Endodermal cell (in vitro differentiated cells): ENCODE measurements at regions not wholly inside any gene's neighbourhood (a gene's known extent, or its start where the extent isn't known, plus 50 kb on each side); places are given as distances from the start of the nearest gene placed in this dataset.

Source experiments
- DNase-seq: peaks from one replicate; pipeline ENCODE4 v3.0.0-alpha.2; 2017
- H3K27ac ChIP-seq: 2 replicates; pipeline ENCODE4 v1.5.1; 2013; ENCODE audit warnings: mild to moderate bottlenecking, low read depth, low read length, moderate library complexity
- H3K27me3 ChIP-seq: 2 replicates; pipeline ENCODE4 v1.6.1; 2013; ENCODE audit warnings: mild to moderate bottlenecking, low read length, moderate library complexity; ENCODE audit not compliant: insufficient read depth, control insufficient read depth, poor library complexity, severe bottlenecking
- H3K36me3 ChIP-seq: 2 replicates; pipeline ENCODE4 v1.7.0; 2013; ENCODE audit warnings: mild to moderate bottlenecking, low read length, moderate library complexity; ENCODE audit not compliant: control insufficient read depth, insufficient read depth
- H3K4me1 ChIP-seq: one replicate; pipeline ENCODE4 v1.7.0; 2013; ENCODE audit warnings: low read length; ENCODE audit not compliant: control insufficient read depth, insufficient read depth
- H3K4me3 ChIP-seq: 2 replicates; pipeline ENCODE4 v1.5.1; 2013; ENCODE audit warnings: mild to moderate bottlenecking, low read length, moderate library complexity
- H3K9ac ChIP-seq: 2 replicates; pipeline ENCODE4 v1.6.1; 2013; ENCODE audit warnings: mild to moderate bottlenecking, low read length, moderate library complexity; ENCODE audit not compliant: poor library complexity, severe bottlenecking; ENCODE audit errors: extremely low read depth
- H3K9me3 ChIP-seq: 2 replicates; pipeline ENCODE4 v1.6.1; 2013; ENCODE audit warnings: mild to moderate bottlenecking, low read length, moderate library complexity; ENCODE audit not compliant: control insufficient read depth
- H3K27ac Mint-ChIP-seq: 2 replicates; pipeline ENCODE4 v1.8.0; 2020; ENCODE audit warnings: mixed read lengths
- H3K27me3 Mint-ChIP-seq: 2 replicates; pipeline ENCODE4 v1.8.0; 2021; ENCODE audit warnings: mild to moderate bottlenecking, mixed read lengths; ENCODE audit not compliant: insufficient read depth
- H3K36me3 Mint-ChIP-seq: 2 replicates; pipeline ENCODE4 v1.8.0; 2020; ENCODE audit warnings: low read depth, mixed read lengths
- H3K4me1 Mint-ChIP-seq: 2 replicates; pipeline ENCODE4 v1.8.0; 2020; ENCODE audit warnings: mixed read lengths
- H3K4me3 Mint-ChIP-seq: 2 replicates; pipeline ENCODE4 v1.8.0; 2020; ENCODE audit warnings: mild to moderate bottlenecking, moderate library complexity, mixed read lengths
- H3K9me3 Mint-ChIP-seq: 2 replicates; pipeline ENCODE4 v1.8.0; 2020; ENCODE audit warnings: mild to moderate bottlenecking, mixed read lengths
- WGBS, 2 experiments: methylation state at CpG; one replicate each; pipeline versions ENCODE4 v1.1.5 to v1.1.7; 2013; ENCODE audit warnings: missing lambda C conversion rate in 2 of 2, mixed read lengths in 1 of 2; ENCODE audit not compliant: insufficient coverage in 1 of 2, insufficient read length in 1 of 2; 5-methylcytosine and 5-hydroxymethylcytosine counted together
- TF ChIP-seq, protein P1 (sequence below): fragments of 200-600 bp; sonication (generic); conservative IDR thresholded peaks from 2 replicates; pipeline ENCODE4 v1.5.0; 2021; ENCODE audit warnings: antibody characterized with exemption, mild to moderate bottlenecking

DNA sequence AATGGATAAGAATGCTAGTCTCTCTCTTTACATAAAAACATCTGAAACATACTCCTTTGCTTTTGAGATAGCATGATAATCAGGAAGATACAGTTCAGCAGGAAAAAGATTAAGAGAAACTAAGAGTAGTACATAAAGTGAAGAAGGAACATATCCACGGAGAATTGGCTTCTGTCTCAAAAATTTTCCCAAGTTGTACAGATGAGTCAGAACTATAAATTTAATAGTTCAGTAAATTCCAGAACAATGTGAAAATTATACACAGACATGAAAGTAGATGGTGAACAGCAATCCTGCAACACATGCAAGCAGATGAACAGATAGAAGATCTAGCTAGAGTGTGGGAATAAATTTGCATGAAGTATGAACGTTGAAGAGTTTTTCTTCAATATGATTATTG is 691.4 kb upstream of the RIOK2 start:
- H3K4me3 Mint-ChIP-seq = no peak overlapping the region
- no peaks in the 10 kb centered on the region for H3K36me3 Mint-ChIP-seq
- H3K9me3 Mint-ChIP-seq = no peaks in the 10 kb centered on the region
- Histone ChIP-seq H3K9me3 (no peaks in the 10 kb centered on the region), H3K9ac (no peak overlapping the region), H3K27ac (no peak overlapping the region), H3K4me3 (no peak overlapping the region), H3K36me3 (no peaks in the 10 kb centered on the region), H3K27me3 (no peaks in the 10 kb centered on the region), H3K4me1 (no peaks in the 10 kb centered on the region)
- no peaks in the 10 kb centered on the region for H3K27me3 Mint-ChIP-seq
- no peaks in the 10 kb centered on the region for H3K4me1 Mint-ChIP-seq
- no peak for DNase-seq
- TF ChIP-seq, protein P1, sequence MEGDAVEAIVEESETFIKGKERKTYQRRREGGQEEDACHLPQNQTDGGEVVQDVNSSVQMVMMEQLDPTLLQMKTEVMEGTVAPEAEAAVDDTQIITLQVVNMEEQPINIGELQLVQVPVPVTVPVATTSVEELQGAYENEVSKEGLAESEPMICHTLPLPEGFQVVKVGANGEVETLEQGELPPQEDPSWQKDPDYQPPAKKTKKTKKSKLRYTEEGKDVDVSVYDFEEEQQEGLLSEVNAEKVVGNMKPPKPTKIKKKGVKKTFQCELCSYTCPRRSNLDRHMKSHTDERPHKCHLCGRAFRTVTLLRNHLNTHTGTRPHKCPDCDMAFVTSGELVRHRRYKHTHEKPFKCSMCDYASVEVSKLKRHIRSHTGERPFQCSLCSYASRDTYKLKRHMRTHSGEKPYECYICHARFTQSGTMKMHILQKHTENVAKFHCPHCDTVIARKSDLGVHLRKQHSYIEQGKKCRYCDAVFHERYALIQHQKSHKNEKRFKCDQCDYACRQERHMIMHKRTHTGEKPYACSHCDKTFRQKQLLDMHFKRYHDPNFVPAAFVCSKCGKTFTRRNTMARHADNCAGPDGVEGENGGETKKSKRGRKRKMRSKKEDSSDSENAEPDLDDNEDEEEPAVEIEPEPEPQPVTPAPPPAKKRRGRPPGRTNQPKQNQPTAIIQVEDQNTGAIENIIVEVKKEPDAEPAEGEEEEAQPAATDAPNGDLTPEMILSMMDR = no peak
- no peak overlapping the region for H3K27ac Mint-ChIP-seq
- WGBS, 2 experiments = 83 to 89% methylated on average over 1 to 2 of the region's 2 CpGs

DNA sequence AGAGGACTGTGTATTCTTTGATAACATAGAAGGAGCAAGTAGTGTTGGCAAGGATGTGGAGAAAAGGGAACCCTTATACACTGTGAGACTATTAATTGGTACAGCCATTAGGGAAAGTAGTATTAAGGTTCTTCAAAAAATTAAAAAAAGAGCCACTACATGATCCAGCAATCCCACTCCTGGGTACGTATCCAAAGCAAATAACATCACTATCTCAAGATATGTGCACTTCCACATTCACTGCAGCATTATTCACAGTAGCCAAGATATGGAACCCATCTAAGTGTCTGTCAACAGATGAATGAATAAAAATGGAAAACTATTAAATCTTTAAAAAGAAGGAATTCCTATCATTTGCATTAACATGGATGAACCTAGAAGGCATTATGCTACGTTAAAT is 693.2 kb upstream of the RIOK2 start:
- Mint-ChIP-seq H3K27ac (no peak overlapping the region), H3K4me3 (no peak overlapping the region), H3K9me3 (no peaks in the 10 kb centered on the region), H3K27me3 (no peaks in the 10 kb centered on the region), H3K4me1 (no peaks in the 10 kb centered on the region), H3K36me3 (no peaks in the 10 kb centered on the region)
- 88 to 100% methylated on average over 1 to 2 of the region's 2 CpGs for WGBS, 2 experiments
- H3K27ac ChIP-seq = no peak overlapping the region
- no peaks in the 10 kb centered on the region for H3K4me1 ChIP-seq
- no peaks in the 10 kb centered on the region for H3K27me3 ChIP-seq
- H3K36me3 ChIP-seq = no peaks in the 10 kb centered on the region
- no peak overlapping the region for H3K4me3 ChIP-seq
- H3K9ac ChIP-seq = no peak overlapping the region
- DNase-seq = no peak
- TF ChIP-seq, protein P1 = no peak
- no peaks in the 10 kb centered on the region for H3K9me3 ChIP-seq

DNA sequence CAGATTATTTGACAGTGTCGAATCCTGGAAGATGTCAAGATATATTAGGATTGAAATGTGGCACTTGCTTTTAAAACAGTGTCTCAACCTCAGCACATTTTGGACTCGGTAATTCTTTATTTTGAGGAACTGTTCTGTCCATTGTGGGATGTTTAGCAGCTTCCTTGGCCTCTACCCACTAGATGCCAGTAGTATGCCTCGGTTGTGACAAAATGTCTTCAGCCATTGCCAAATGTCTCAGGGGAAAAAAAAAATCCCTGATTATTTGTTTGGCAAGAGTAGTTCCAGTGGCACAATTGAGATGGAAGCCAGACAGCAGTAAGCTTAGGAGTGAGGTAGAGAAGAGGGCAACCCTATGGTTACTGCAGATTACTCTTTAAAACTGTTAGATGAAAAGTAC is 694.5 kb upstream of the RIOK2 start:
- DNase-seq = no peak
- Histone ChIP-seq H3K27ac (no peak overlapping the region), H3K4me3 (no peak overlapping the region), H3K9me3 (no peaks in the 10 kb centered on the region), H3K36me3 (no peaks in the 10 kb centered on the region), H3K27me3 (no peaks in the 10 kb centered on the region), H3K4me1 (no peaks in the 10 kb centered on the region), H3K9ac (no peak overlapping the region)
- no peaks in the 10 kb centered on the region for H3K36me3 Mint-ChIP-seq
- no peaks in the 10 kb centered on the region for H3K27me3 Mint-ChIP-seq
- TF ChIP-seq, protein P1 = peak; percentile 25
- H3K9me3 Mint-ChIP-seq = no peaks in the 10 kb centered on the region
- H3K4me3 Mint-ChIP-seq = no peak overlapping the region
- 90 to 91% methylated on average over 3 of the region's 3 CpGs for WGBS, 2 experiments
- no peak overlapping the region for H3K27ac Mint-ChIP-seq
- no peaks in the 10 kb centered on the region for H3K4me1 Mint-ChIP-seq
